HG03469 (cell line): ENCODE measurements at regions not wholly inside any gene's neighbourhood (a gene's known extent, or its start where the extent isn't known, plus 50 kb on each side); places are given as distances from the start of the nearest gene placed in this dataset.
"Not testable (repeated sequence)": the region's sequence is repeated elsewhere in the genome, so short reads cannot be mapped to it uniquely, and the experiment has no call there.

Experiments
- ATAC-seq: cut with Tn5 transposase; IDR thresholded peaks from one replicate; pipeline ENCODE4 v1.9.1; 2021; ENCODE audit warnings: mild to moderate bottlenecking, moderate library complexity, moderate number of reproducible peaks; ENCODE audit not compliant: unreplicated experiment

GRCh38 chr10:121355161-121355560 is 243.1 kb downstream of the FGFR2 start:
- no peak for ATAC-seq

- ATAC-seq = no peak
Measured at GRCh38 chr10:121356183-121356582, 242.1 kb downstream of the FGFR2 start.

GRCh38 chr10:121357401-121357800 is 240.8 kb downstream of the FGFR2 start:
- ATAC-seq = no peak

- ATAC-seq = no peak
Measured at GRCh38 chr10:121362026-121362425, 236.2 kb downstream of the FGFR2 start.

GRCh38 chr10:121365566-121365965 is 232.7 kb downstream of the FGFR2 start:
- no peak for ATAC-seq

GRCh38 chr10:121368347-121369025 is 229.8 kb downstream of the FGFR2 start:
- ATAC-seq = no peak

GRCh38 chr10:121369616-121370015 is 228.6 kb downstream of the FGFR2 start:
- ATAC-seq = no peak

GRCh38 chr10:121371836-121372235 is 226.4 kb downstream of the FGFR2 start:
- ATAC-seq = no peak

- no peak for ATAC-seq
Measured at GRCh38 chr10:121373411-121373810, 224.8 kb downstream of the FGFR2 start.

GRCh38 chr10:121374121-121374520 is 224.1 kb downstream of the FGFR2 start:
- ATAC-seq = no peak

GRCh38 chr10:121375172-121375571 is 223.1 kb downstream of the FGFR2 start:
- no peak for ATAC-seq

GRCh38 chr10:121378251-121378801 is 219.9 kb downstream of the FGFR2 start:
- no peak for ATAC-seq

- no peak for ATAC-seq
Measured at GRCh38 chr10:121379013-121379412, 219.2 kb downstream of the FGFR2 start.

GRCh38 chr10:121380211-121380610 is 218.0 kb downstream of the FGFR2 start:
- ATAC-seq = no peak

- ATAC-seq = not testable (repeated sequence)
Measured at GRCh38 chr10:121382029-121382520, 216.2 kb downstream of the FGFR2 start.

- no peak for ATAC-seq
Measured at GRCh38 chr10:121385136-121385535, 213.1 kb downstream of the FGFR2 start.

GRCh38 chr10:121392657-121393056 is 205.6 kb downstream of the FGFR2 start:
- no peak for ATAC-seq

GRCh38 chr10:121393522-121393921 is 204.7 kb downstream of the FGFR2 start:
- ATAC-seq = no peak

- ATAC-seq = not testable (repeated sequence)
Measured at GRCh38 chr10:121400507-121400906, 197.7 kb downstream of the FGFR2 start.

- no peak for ATAC-seq
Measured at GRCh38 chr10:121403527-121403926, 194.7 kb downstream of the FGFR2 start.

- ATAC-seq = no peak
Measured at GRCh38 chr10:121404611-121405010, 193.6 kb downstream of the FGFR2 start.

- no peak for ATAC-seq
Measured at GRCh38 chr10:121405096-121405495, 193.1 kb downstream of the FGFR2 start.

- no peak for ATAC-seq
Measured at GRCh38 chr10:121405549-121405948, 192.7 kb downstream of the FGFR2 start.
